ENCODE measurements at regions not wholly inside any gene's neighbourhood (a gene's known extent, or its start where the extent isn't known, plus 50 kb on each side); places are given as distances from the start of the nearest gene placed in this dataset.
"Not testable (repeated sequence)": the region's sequence is repeated elsewhere in the genome, so short reads cannot be mapped to it uniquely, and the experiment has no call there.

- no peak for DNase-seq
Measured at GRCh38 chr14:43014338-43014737, 1407.7 kb downstream of the LRFN5 start.

GRCh38 chr14:43012817-43013216, 1406.1 kb downstream of the LRFN5 start:
- DNase-seq: no peak

GRCh38 chr14:43005807-43006206, 1399.1 kb downstream of the LRFN5 start:
- DNase-seq: no peak

- no peak for DNase-seq
Measured at GRCh38 chr14:43003845-43004244, 1397.2 kb downstream of the LRFN5 start.

- no peak for DNase-seq
Measured at GRCh38 chr14:43001731-43002130, 1395.1 kb downstream of the LRFN5 start.

- DNase-seq: no peak
Measured at GRCh38 chr14:42994051-42994736, 1387.5 kb downstream of the LRFN5 start.

GRCh38 chr14:42992930-42993329, 1386.3 kb downstream of the LRFN5 start:
- DNase-seq: no peak

GRCh38 chr14:42980419-42980818, 1373.7 kb downstream of the LRFN5 start:
- DNase-seq: no peak

GRCh38 chr14:42973171-42973570, 1366.5 kb downstream of the LRFN5 start:
- DNase-seq: not testable (repeated sequence)

GRCh38 chr14:42965512-42965911, 1358.8 kb downstream of the LRFN5 start:
- no peak for DNase-seq

- no peak for DNase-seq
Measured at GRCh38 chr14:42961509-42961908, 1354.8 kb downstream of the LRFN5 start.

GRCh38 chr14:42950363-42950762, 1343.7 kb downstream of the LRFN5 start:
- DNase-seq: no peak

- no peak for DNase-seq
Measured at GRCh38 chr14:42947991-42948390, 1341.3 kb downstream of the LRFN5 start.

GRCh38 chr14:42944284-42944683, 1337.6 kb downstream of the LRFN5 start:
- no peak for DNase-seq

GRCh38 chr14:42931308-42931707, 1324.6 kb downstream of the LRFN5 start:
- DNase-seq: no peak

GRCh38 chr14:42929806-42930480, 1323.3 kb downstream of the LRFN5 start:
- no peak for DNase-seq

- DNase-seq: no peak
Measured at GRCh38 chr14:42927313-42927712, 1320.6 kb downstream of the LRFN5 start.

GRCh38 chr14:42921901-42922300, 1315.2 kb downstream of the LRFN5 start:
- DNase-seq: no peak

GRCh38 chr14:42918615-42919014, 1311.9 kb downstream of the LRFN5 start:
- DNase-seq: no peak

- DNase-seq: no peak
Measured at GRCh38 chr14:42911642-42912041, 1305.0 kb downstream of the LRFN5 start.

GRCh38 chr14:42909659-42910058, 1303.0 kb downstream of the LRFN5 start:
- DNase-seq: no peak

- no peak for DNase-seq
Measured at GRCh38 chr14:42893183-42893582, 1286.5 kb downstream of the LRFN5 start.

GRCh38 chr14:42884100-42884499, 1277.4 kb downstream of the LRFN5 start:
- no peak for DNase-seq

- DNase-seq: no peak
Measured at GRCh38 chr14:42877716-42878115, 1271.0 kb downstream of the LRFN5 start.

GRCh38 chr14:42872786-42873185, 1266.1 kb downstream of the LRFN5 start:
- no peak for DNase-seq

Measured in stimulated activated CD4-positive, alpha-beta T cell treated with anti-CD3 and anti-CD28 coated beads, Interleukin-2, amount 100 ng/mL, for 24 hours (primary cell).